LNCaP clone FGC (cell line): ENCODE measurements at regions not wholly inside any gene's neighbourhood (a gene's known extent, or its start where the extent isn't known, plus 50 kb on each side); places are given as distances from the start of the nearest gene placed in this dataset.

Experiments
- DNase-seq: peaks from one replicate; pipeline ENCODE4 v3.0.0-alpha.2; 2011; ENCODE audit warnings: low read depth
- H3K4me3 ChIP-seq: 2 replicates; pipeline ENCODE4 v1.5.1; 2011; ENCODE audit warnings: mild to moderate bottlenecking, low read depth, low read length, control low read depth
- TF ChIP-seq, protein P1 (sequence below): IDR thresholded peaks from 2 replicates; pipeline ENCODE4 v1.5.1; 2012; ENCODE audit warnings: mild to moderate bottlenecking; ENCODE audit not compliant: control insufficient read depth, insufficient read depth; ENCODE audit errors: extremely low read depth

DNA sequence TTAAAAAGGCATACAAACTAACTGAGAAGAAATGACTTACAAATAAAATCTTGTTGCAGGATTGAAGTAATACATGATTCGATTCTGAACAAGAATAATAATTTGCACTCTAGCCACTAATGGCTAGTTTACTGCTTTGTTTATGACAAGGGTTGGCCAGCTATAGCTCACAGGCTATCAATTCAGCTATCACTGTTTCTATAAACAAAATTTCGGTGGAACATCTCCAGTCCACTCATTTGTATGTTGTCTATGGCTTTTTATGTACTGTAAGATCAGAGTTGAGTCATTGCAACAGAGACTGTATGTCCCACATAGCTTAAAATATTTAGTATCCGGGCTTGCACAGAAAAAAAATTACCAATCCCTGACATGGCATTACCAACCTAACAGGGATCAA, 543.7 kb upstream of the CNTNAP5 start:
- no peak for DNase-seq
- TF ChIP-seq, protein P1, sequence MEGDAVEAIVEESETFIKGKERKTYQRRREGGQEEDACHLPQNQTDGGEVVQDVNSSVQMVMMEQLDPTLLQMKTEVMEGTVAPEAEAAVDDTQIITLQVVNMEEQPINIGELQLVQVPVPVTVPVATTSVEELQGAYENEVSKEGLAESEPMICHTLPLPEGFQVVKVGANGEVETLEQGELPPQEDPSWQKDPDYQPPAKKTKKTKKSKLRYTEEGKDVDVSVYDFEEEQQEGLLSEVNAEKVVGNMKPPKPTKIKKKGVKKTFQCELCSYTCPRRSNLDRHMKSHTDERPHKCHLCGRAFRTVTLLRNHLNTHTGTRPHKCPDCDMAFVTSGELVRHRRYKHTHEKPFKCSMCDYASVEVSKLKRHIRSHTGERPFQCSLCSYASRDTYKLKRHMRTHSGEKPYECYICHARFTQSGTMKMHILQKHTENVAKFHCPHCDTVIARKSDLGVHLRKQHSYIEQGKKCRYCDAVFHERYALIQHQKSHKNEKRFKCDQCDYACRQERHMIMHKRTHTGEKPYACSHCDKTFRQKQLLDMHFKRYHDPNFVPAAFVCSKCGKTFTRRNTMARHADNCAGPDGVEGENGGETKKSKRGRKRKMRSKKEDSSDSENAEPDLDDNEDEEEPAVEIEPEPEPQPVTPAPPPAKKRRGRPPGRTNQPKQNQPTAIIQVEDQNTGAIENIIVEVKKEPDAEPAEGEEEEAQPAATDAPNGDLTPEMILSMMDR, result no peak
- H3K4me3 ChIP-seq, result no peak overlapping the region

DNA sequence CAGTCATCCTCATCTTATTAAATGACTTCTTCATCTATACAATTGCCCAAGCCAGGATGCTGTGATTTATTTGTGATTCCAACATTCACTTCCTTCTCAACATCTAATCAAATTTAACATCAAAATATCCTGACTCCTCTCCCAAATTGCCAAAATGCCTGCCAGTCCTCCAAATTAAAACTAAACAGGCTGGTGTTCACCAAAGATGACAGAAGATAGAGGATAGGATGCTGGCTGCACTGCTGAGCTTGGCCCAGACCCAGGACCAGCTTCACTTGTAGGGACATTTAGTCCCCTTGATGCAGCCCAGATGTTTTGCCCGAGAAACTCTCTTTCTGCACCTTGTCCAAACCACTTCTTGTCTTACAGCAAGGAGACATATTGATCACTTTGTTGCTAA, 540.0 kb upstream of the CNTNAP5 start:
- DNase-seq, result no peak
- TF ChIP-seq, protein P1, result no peak

DNA sequence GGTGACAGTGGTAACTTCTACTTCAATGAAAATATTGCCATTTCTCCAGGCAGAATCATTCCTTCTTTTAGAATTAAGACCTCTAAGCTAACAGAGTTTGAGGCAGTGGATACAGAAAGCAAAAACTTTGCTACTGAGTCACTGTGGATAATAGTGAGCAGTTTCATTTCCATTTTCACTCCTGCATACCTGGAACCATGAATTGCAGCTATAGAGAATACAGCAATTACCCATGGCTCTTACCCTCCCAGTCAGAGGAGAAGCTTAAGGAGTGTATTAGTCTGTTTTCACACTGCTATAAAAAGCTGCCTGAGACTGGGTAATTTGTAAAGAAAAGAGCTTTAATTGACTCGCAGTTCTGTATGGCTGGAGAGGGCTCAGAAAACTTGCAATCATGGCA, 531.4 kb upstream of the CNTNAP5 start:
- TF ChIP-seq, protein P1, result no peak

More for the DNA sequence above, 540.0 kb upstream of the CNTNAP5 start:
- no peak overlapping the region for H3K4me3 ChIP-seq

DNA sequence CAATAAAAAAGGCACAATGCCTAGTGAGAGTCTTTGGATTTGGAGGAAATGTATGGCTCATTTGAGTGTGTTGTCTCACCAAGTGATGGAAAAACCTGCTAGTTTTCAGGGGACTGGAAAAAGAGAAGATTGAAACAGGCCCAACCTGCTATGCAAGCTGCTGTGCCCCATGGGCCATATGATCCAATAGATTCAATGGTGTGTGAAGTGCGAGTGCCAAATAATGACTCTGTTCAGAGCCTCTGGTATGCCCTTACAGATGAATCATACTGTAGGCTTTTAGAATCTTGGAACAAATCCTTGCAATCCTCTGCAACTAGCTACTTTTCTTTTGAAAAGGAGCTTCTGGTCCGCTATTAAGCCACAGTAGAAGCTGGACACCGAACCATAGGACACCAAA, 529.8 kb upstream of the CNTNAP5 start:
- no peak for DNase-seq

More for the DNA sequence above, 531.4 kb upstream of the CNTNAP5 start:
- H3K4me3 ChIP-seq, result no peak overlapping the region
- no peak for DNase-seq

DNA sequence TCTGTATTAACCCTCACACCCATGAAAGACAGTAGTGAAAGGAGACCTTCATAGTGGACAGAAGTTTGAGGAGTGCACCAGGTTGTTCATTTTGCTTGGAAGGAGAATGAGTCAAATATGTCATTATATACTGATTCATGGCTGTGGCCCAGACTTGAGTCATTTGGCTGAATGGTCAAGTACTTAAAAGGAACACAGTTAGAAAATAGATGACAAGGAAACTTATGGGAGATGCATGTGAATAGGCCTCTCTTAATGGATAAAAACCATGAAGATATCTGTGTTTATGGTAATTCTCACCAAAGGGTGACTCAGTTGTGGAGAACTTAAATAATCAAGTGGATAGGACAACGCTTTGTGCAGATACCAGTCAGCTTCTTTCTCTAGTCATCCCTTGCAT, 524.7 kb upstream of the CNTNAP5 start:
- no peak overlapping the region for H3K4me3 ChIP-seq
- TF ChIP-seq, protein P1, result no peak

More for the DNA sequence above, 529.8 kb upstream of the CNTNAP5 start:
- TF ChIP-seq, protein P1, result no peak
- no peak overlapping the region for H3K4me3 ChIP-seq

DNA sequence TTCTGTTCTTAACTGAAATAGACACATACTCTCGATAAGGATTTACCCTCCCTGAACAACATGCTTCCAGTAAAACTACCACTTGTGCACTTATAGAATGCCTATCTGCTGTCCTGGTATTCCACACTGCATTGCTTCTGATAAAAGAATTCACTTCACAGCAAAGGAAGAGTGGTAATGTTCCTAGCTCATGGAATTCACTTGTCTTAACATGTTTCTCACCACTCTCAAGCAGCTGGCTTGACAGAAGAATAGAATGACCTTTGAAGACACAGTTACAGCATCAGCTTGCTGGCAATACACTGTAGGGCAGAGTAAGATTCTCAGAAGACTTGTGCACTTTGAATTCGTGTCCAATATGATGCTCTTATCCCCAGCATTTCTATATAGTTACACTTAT, 524.1 kb upstream of the CNTNAP5 start:
- TF ChIP-seq, protein P1, result no peak
- DNase-seq, result no peak

More for the DNA sequence above, 524.7 kb upstream of the CNTNAP5 start:
- no peak for DNase-seq

DNA sequence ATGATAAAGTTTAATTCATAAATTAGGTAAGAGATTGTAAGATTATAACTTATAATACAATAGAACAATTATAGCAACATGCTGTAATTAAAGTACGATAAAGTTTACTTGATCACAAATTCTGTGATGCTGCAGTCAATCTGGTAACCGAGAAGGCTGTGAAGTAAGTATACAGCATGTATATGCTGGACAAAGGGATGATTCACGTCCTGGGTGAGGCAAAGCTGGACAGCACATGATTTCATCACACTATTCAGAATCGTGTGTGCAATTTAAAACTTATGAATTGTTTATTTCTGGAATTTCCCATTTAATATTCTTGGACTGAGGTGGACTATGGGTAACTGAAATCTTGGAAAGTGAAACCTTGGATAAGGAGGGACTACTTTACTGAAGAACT, 522.2 kb upstream of the CNTNAP5 start:
- TF ChIP-seq, protein P1, result no peak
- no peak for DNase-seq
- no peak overlapping the region for H3K4me3 ChIP-seq

More for the DNA sequence above, 524.1 kb upstream of the CNTNAP5 start:
- no peak overlapping the region for H3K4me3 ChIP-seq
